Bronchial epithelial cell (primary cell): ENCODE measurements at regions not wholly inside any gene's neighbourhood (a gene's known extent, or its start where the extent isn't known, plus 50 kb on each side); places are given as distances from the start of the nearest gene placed in this dataset.

ENCODE experiments used
- DNase-seq: peaks from one replicate; pipeline ENCODE4 v3.0.0-alpha.2; 2010; ENCODE audit warnings: low read depth
- FAIRE-seq: peaks from 2 replicates; lab custom pipeline; 2011; peaks lifted over from hg19 to GRCh38; lab: Jason Lieb, UNC
- H3K27me3 ChIP-seq: 2 replicates; pipeline ENCODE4 v1.5.1; 2011; ENCODE audit warnings: low read length; ENCODE audit not compliant: control insufficient read depth, insufficient read depth
- H3K36me3 ChIP-seq: 2 replicates; pipeline ENCODE4 v1.5.1; 2011; ENCODE audit warnings: low read length; ENCODE audit not compliant: control insufficient read depth, insufficient read depth
- H3K4me3 ChIP-seq: 2 replicates; pipeline ENCODE4 v1.5.1; 2011; ENCODE audit warnings: mild to moderate bottlenecking, low read depth, low read length, control low read depth
- TF ChIP-seq, protein P1 (sequence below): IDR thresholded peaks from 2 replicates; pipeline ENCODE4 v1.5.1; 2011; ENCODE audit warnings: mild to moderate bottlenecking, moderate library complexity, low read length, control low read depth, inconsistent platforms; ENCODE audit not compliant: insufficient read depth, severe bottlenecking

- TF ChIP-seq, protein P1, sequence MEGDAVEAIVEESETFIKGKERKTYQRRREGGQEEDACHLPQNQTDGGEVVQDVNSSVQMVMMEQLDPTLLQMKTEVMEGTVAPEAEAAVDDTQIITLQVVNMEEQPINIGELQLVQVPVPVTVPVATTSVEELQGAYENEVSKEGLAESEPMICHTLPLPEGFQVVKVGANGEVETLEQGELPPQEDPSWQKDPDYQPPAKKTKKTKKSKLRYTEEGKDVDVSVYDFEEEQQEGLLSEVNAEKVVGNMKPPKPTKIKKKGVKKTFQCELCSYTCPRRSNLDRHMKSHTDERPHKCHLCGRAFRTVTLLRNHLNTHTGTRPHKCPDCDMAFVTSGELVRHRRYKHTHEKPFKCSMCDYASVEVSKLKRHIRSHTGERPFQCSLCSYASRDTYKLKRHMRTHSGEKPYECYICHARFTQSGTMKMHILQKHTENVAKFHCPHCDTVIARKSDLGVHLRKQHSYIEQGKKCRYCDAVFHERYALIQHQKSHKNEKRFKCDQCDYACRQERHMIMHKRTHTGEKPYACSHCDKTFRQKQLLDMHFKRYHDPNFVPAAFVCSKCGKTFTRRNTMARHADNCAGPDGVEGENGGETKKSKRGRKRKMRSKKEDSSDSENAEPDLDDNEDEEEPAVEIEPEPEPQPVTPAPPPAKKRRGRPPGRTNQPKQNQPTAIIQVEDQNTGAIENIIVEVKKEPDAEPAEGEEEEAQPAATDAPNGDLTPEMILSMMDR: no peak
- DNase-seq (no peak), FAIRE-seq (no peak)
- Histone ChIP-seq H3K36me3 (no peaks in the 10 kb centered on the region), H3K4me3 (no peak overlapping the region), H3K27me3 (no peaks in the 10 kb centered on the region)
Measured at GRCh38 chr15:93307513-93307912, 218.5 kb upstream of the RGMA start.

- TF ChIP-seq, protein P1: no peak
- DNase-seq (no peak), FAIRE-seq (no peak)
- Histone ChIP-seq H3K27me3 (no peaks in the 10 kb centered on the region), H3K4me3 (no peak overlapping the region), H3K36me3 (no peaks in the 10 kb centered on the region)
Measured at GRCh38 chr15:93305306-93305705, 216.3 kb upstream of the RGMA start.

- FAIRE-seq (no peak), DNase-seq (no peak)
- TF ChIP-seq, protein P1: no peak
- H3K36me3 ChIP-seq: no peaks in the 10 kb centered on the region
- H3K27me3 ChIP-seq: no peaks in the 10 kb centered on the region
- H3K4me3 ChIP-seq: no peak overlapping the region
Measured at GRCh38 chr15:93302080-93302765, 213.2 kb upstream of the RGMA start.

DNA sequence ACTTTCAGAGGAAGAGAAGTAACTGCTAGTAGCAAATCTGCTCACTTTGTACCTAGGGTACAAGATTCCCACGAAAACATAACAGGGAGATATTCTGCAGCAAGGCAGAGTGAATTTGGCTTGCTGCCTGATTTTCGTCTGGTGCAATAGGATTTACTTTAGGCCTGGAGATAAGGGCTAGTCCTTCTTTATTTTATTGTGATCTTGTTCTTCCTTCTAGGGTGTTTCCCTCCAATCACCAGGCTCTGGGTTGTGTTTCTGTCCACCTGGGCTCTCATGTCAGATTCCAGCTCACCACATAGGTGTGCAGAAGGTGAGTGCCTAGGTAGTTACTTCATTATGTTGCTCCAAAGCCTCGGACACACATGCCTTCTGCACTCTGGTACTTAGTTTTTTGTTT is 211.8 kb upstream of the RGMA start:
- DNase-seq: no peak
- Histone ChIP-seq H3K36me3 (no peaks in the 10 kb centered on the region), H3K27me3 (no peaks in the 10 kb centered on the region), H3K4me3 (no peak overlapping the region)
- no peak for FAIRE-seq
- TF ChIP-seq, protein P1: no peak

- no peaks in the 10 kb centered on the region for H3K36me3 ChIP-seq
- DNase-seq: no peak
- TF ChIP-seq, protein P1: no peak
- no peak overlapping the region for H3K4me3 ChIP-seq
- FAIRE-seq: no peak
- H3K27me3 ChIP-seq: no peaks in the 10 kb centered on the region
Measured at GRCh38 chr15:93299675-93300074, 210.7 kb upstream of the RGMA start.

- Histone ChIP-seq H3K27me3 (no peaks in the 10 kb centered on the region), H3K4me3 (no peak overlapping the region), H3K36me3 (no peaks in the 10 kb centered on the region)
- TF ChIP-seq, protein P1: no peak
- FAIRE-seq (no peak), DNase-seq (no peak)
Measured at GRCh38 chr15:93298901-93299300, 209.9 kb upstream of the RGMA start.
